Urothelium cell line (cell line): ENCODE measurements at regions not wholly inside any gene's neighbourhood (a gene's known extent, or its start where the extent isn't known, plus 50 kb on each side); places are given as distances from the start of the nearest gene placed in this dataset.
"Not testable (repeated sequence)": the region's sequence is repeated elsewhere in the genome, so short reads cannot be mapped to it uniquely, and the experiment has no call there.

Source experiments
- DNase-seq: peaks from one replicate; pipeline ENCODE4 v3.0.0; 2011; ENCODE audit warnings: low spot score, mixed read lengths
- FAIRE-seq: peaks from 2 replicates; lab custom pipeline; 2011; peaks lifted over from hg19 to GRCh38; lab: Jason Lieb, UNC

DNA sequence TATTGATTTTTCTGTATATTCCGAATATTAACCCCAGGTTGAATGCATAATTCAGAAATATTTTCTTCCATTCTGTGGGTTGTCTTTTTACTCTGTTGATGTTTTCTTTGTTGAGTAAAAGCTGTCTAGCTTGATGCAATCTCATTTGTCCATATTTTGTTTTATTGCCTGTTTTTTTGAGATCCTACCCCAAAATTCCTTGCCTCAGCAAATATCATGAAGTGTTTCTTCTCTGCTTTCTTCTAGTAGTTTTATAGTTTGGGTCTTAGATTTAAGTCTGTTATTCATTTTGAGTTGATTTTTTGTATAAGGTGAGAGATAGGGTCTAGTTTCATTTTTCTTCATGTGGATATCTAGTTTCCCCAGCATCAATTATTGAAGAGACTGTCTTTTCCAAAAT lies 467.9 kb upstream of the GCFC2 start:
- no peak for DNase-seq
- no peak for FAIRE-seq

DNA sequence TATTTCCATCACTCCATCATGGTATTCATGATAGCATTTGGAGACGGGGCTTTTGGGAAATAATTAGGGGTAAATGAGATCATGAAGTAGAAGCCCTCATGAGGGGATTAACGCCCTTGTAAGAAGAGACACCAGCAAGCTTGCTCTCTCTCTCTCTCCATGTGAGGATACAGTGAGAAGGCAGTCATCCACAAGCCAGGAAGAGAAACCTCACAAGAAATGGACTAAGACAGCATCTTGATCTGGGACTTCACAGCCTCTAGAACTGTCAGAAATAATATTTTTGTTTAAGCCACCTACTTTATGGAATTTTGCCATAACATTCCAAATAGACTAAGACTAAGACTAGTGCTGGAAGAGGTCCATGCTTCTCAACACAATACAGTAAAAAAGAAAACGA lies 464.6 kb upstream of the GCFC2 start:
- FAIRE-seq (no peak), DNase-seq (no peak)

DNA sequence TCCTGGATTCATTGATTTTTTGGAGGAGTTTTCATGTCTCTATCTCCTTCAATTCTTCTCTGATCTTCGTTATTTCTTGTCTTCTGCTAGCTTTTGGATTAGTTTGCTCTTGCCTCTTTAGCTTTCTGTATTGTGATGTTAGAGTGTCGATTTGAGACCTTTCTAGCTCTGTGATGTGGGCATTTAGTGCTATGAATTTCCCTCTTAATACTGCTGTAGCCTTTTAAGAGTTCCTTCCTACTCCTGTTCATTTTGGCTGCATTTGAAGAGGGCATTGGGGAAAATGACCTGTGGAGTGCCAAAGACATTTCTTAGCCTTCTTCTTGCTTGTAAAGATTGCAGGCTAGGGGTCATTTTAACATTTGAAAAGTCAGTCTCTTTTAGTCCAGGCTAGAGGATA lies 463.8 kb upstream of the GCFC2 start:
- DNase-seq (no peak), FAIRE-seq (no peak)

DNA sequence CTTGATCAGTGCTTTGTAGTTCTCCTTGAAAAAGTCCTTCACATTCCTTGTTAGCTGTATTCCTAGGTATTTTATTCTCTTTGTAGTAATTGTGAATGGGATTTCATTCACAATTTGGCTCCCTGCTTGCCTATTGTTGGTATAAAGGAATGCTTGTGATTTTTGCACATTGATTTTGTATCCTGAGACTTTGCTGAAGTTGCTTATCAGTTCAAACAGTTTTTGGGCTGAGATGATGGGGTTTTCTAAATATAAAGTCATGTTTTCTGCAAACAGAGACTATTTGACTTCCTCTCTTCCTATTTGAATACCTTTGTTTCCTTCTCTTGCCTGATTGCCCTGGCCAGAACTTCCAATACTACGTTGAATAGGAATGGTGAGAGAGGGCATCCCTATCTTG lies 462.5 kb upstream of the GCFC2 start:
- not testable (repeated sequence) for DNase-seq, FAIRE-seq

DNA sequence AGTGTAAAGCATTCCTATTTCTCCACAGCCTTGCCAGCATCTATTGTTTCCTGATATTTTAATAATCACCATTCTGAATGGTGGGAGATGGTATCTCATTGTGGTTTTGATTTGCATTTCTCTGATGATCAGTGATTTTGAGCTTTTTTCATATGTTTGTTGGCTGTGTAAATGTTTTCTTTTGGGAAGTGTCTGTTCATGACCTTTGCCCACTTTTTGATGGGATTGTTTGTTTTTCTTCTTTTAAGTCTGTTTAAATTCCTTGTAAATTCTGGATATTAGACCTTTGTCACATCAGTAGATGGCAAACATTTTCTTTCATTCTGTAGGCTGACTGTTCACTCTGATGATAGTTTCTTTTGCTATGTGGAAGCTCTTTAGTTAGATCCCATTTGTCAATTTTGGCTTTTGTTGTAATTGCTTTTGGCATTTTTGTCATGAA lies 461.5 kb upstream of the GCFC2 start:
- not testable (repeated sequence) for FAIRE-seq, DNase-seq

DNA sequence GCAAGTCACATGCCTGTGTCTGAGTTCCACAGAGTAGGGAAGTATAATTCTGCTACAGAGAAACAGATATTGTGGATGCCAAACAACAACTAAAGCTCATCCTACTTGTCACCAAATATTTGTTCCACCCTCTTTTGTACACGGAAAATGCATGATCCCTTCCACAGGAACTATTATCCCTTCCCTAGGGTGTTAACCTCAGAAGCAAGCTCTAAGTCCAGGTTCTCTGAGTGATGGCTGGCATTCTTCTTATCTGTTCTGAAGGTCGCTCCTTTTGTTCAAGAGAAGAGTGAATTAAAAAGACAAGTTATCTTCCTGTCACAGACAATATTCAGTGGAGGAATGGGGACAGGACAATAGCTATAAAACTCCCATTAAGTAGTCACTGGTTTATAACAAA lies 460.1 kb upstream of the GCFC2 start:
- DNase-seq (no peak), FAIRE-seq (no peak)

DNA sequence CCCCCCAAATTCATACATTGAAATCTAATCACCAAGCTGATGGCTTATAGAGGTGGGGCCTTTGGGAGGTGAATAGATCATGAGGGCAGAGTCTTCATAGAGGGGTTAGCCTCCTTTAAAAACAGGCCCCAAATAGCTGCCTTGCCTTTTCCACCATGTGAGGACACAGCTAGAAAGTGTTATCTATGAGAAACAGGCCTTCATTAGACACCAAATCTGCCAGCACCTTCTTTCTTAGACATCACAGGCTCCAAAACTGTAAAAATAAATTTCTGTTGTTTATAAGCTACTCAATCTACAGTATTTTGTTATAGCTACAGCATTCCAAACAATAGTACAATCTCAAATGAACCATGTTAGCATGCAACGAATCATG lies 459.3 kb upstream of the GCFC2 start:
- DNase-seq (no peak), FAIRE-seq (no peak)

DNA sequence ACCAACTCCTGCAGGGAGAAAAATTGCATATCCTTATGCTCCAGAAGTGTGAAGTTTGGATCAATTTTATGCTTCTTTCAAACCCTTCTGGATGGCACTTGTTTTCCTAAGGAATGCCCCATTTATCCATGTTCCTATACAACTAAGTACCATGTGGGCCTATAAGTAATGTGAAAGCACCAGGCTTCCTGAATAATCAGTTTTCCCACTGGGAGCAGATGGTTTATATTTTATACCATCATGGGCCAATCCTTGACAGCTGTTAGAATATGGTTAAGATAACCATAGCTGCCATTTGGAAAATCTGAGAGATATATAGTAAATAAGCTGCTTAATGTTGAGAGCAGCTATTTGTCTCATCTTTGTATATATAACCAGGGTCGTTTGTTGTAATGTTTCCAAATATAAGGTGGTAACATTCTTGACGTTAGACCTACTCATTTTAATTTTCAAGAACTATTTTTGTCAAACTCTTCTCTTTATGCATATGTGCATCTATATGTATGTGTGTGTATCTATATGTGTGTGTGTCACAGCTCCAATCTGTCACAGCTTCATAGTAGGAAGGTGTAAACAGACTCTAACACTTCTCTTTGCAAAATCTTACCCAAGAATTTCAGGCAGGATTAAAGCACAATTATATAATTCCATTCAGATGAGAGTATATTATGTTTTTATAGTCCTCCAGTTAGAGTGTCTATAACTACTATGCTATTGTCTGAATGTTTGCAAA lies 458.7 kb upstream of the GCFC2 start:
- DNase-seq (no peak), FAIRE-seq (no peak)

DNA sequence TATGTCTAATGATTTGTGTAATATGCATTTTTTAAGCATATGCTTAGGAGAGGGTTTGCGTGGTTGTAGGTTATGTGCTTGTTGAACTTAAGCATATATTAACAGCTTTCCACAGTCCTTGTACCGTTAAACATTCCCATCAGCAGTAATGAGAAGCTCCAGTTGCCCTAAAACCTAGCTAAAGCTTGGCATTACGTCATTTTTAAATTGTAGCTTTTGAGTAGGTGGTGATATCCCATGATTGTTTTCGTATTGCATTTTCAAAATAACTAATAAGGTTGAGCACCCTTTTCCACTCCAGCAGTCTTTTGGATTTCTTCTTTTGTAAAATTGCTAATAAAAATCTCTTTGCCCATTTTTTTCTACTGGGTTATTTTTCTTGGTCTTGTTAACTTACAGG lies 453.1 kb upstream of the GCFC2 start:
- no peak for FAIRE-seq
- no peak for DNase-seq

DNA sequence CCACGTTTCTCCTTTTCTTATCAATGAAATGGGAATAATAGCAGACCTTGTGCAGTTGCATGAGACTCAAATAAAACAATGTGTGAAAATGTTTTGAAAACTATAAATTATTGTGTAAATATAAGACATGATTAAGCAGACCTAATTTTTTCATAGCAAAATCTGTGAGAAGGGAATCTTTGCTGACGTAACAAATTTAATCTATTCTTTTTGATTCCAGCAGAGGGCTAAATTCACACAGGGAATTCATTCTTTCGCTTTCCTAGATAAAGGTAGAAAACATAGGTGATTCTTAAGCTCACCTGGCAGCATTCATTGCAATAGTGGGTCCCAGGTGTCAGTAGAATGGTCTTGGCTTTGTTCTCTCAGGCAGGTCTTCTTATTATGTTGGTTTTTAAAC lies 450.0 kb upstream of the GCFC2 start:
- no peak for FAIRE-seq
- no peak for DNase-seq

DNA sequence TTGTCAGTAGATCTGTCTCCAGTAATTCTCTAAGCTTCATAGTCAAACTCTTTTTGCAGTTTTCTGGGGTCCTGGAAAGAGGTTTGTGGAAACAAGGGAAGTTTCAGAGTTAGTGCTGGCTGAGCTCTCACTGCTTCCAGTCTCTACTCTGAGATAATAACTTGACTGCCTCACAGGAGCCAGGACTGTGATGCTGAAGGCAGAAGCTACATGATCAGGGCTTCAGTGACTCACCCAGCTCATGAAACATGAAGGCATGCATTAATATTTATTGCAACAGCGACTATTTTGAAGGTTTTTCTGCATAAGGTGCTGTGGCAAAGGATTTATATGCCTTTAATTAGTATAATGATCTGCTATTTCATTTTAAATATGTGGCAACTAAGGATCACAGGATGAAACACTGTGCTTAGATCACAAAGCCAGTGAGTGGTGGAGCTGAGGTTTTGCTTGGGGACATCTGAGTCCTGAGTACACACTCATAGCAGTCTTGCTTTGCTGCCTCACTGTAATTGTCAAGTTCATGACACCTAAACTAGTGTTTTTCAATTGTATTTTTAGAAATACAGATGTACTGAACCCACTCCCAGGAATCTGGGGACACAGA lies 448.4 kb upstream of the GCFC2 start:
- no peak for FAIRE-seq

DNA sequence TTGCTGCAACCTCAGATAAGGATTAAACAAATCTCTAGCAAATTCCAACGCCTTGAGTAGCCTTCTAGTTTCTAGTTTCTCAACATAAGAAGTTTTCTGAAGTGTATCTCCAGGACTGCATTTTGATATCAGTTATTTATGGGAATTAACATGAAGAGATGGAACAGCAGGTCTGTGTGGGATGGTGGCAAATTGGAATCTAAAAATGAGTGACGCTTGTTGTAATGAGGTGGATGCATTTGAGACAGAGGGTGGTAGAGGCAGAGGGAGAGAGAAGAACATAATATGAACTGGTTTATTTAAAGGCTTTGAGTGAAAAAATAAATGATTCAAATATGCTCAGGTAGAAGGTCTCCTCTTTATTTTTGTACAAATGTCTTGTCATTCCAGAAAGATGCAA lies 446.8 kb upstream of the GCFC2 start:
- FAIRE-seq: no peak
- DNase-seq: no peak

More for the DNA sequence above, 448.4 kb upstream of the GCFC2 start:
- no peak for DNase-seq

DNA sequence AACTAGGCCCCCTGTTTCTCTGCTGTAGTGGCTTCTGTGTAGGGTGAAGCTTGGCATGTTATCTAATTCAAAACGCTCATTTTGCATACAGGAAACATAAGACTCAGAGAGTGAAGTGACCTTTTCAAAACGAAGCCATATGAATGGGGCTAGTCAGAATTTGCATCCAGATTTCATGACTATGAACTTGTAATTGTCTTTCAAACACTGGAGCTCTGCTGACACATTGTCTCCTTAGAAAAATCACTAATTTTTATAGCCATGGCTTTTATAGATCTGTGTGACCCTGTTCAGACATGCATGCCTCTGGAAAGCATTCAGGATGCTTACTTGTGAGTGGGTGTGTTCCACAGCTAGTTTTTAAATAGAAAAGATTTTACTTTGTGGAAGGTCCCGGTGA lies 444.3 kb upstream of the GCFC2 start:
- no peak for FAIRE-seq
- no peak for DNase-seq

DNA sequence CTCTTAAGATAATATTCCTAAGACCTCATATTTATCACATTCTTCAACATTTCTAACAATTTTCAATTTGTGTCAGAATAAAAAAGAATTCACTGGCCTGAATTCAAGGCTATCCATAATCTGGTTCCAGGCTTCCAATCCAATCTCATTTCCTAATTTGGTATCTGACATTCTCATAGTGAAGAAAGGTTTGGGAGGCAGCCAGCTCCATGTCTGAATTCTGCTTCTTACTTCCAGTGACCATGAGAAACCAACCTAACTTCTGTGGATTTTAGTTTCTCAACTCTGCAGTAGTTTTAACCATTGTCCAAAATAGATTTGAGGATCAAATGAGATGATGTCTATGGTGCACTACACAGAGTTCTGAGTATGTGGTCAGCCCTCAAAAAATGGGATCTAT lies 439.1 kb upstream of the GCFC2 start:
- no peak for FAIRE-seq
- DNase-seq: no peak

DNA sequence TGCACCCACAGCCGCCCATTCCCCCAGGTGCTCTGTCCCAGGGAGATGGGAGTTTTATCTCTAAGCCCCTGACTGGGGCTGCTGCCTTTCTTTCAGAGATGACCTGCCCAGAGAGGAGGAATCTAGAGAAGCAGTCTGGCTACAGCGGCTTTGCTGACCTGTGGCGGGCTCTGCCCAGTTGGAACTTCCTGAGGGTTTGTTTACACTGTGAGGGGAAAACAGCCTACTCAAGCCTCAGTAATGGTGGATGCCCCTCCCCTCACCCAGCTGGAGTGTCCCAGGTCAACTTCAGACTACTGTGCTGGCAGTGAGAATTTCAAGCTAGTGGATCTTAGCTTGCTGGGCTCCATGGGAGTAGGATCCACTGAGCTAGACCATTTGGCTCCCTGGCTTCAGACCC lies 428.6 kb upstream of the GCFC2 start:
- DNase-seq, FAIRE-seq: not testable (repeated sequence)

DNA sequence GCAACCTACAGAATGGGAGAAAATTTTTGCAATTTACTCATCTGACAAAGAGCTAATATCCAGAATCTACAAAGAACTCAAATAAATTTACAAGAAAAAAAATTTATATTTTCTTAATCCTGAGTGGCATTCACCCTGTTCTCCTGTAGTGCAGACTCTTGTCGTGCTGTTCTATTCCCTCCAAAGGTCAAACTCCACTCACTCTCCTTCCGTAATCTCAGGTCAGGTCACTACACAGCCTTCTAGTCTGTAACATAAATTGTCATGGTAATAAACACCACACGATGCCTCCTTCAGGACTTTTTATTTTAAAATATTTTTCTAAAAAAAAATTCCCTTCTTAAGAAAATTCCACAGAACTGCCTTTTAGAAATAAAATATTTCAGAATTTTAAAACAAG lies 417.9 kb upstream of the GCFC2 start:
- no peak for FAIRE-seq
- no peak for DNase-seq

DNA sequence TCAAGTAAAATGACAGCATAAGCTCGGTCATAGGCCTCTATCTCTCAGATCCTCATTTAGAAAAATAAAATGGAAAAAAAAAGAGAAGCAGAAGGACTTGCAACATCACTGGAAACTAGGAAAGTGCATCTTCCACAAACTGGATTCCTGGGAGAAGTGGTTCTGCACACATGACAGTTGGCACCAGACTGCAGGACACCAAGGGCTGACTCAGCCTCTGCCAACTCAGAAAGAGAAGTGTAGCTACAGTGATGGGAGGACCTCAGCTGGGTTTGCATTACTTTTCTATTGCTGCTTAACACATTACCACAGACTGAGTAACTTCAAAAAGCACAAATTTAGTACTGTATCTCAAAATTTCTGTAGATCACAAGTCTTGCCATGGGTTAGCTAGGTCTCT lies 409.5 kb upstream of the GCFC2 start:
- FAIRE-seq: no peak
- DNase-seq: no peak

DNA sequence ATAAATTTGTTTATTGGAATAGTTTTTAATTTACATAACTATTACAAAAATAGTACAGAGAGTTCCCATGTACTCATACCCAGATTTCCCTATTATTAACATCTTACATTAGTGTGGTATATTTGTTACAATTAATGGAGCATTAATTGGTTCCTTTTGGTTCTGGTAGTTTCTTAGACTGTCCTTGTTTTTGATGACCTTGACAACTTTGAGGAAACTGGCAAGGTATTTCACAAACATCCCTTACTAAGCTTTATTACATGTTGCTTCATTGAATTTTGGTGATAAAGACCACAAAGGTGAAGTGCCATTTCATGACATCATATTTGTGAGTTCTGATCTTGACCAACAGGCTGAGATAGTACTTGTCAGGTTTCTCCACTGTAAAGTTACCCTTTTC lies 379.0 kb upstream of the GCFC2 start:
- DNase-seq (no peak), FAIRE-seq (no peak)

DNA sequence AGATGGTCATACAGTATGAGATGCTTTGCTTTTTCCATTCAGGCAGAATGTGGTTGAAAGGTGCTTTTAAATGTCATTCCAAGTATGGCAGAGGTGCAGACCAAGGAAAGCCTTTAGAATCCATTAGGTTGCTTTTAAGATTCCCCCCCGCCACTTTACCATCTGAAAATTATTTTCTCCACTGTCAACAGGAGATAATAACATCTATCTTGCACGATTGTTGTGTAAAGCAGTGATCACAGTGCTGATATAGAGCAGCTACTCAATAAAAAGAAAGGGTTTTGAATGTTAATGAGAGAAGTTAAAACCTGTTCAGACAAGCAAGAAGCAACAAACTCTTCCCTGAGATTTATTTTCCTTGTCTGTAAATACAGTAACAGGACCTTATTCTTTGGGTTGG lies 372.5 kb upstream of the GCFC2 start:
- DNase-seq (no peak), FAIRE-seq (no peak)

DNA sequence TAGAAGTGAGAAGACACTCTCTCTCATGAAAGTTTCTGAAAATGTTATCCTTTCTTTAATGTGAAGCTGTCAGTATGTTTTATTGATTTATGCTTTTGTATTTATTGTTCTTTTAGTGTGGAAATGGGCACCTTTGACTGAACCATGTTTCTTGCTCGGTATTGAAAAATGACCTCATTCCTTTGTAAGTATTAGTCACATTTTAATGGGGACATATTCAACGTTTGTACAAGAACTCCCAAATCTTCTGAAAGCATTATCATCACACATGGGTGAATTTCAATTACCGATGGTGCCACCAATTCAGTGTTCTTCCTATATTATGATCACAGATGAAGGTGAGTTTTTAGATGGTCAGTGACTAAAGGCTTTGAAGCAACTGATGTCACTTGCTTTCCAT lies 371.8 kb upstream of the GCFC2 start:
- FAIRE-seq (no peak), DNase-seq (no peak)

DNA sequence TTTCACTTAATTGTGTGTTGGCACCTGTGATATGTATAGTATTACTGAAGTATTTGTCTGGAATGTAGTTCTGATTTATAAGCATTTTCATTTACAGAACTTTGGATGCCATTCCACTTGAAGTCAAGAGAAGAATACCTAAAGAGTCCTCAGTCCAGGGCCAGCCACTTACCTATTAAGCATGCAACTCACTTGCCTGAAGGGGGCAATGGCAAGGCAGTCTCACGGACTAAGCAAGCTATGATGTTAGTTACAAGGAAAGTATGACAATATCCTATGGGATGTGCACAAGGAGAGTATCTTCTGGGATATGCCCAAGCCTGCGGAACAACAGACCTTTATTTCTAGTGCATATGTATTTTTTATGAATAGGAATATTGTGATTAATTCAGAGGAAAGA lies 369.4 kb upstream of the GCFC2 start:
- DNase-seq (peak; percentile 6), FAIRE-seq (no peak)

DNA sequence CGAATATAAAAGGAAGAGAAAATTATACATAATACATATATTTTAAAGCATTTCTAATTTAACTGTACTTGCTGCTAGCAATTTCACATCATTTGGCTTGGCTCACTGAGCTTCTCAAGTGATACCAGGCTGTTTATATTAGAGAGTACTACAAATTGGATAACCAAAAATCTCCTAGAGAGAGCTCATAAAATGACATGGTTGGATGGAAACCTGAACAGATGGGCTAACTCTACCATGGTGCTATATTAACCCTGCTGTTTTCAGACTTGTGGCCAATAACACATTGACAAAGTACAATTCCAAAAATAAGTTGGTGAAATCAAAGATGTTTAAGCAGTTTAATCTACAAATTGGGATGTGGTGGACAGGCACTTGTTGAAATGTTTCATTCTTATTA lies 364.4 kb upstream of the GCFC2 start:
- FAIRE-seq: no peak
- DNase-seq: no peak
